Fibroblast of villous mesenchyme (primary cell): ENCODE measurements at regions not wholly inside any gene's neighbourhood (a gene's known extent, or its start where the extent isn't known, plus 50 kb on each side); places are given as distances from the start of the nearest gene placed in this dataset.
A peak's percentile ranks its signal among the peaks of the same experiment; 100 is the strongest.

Experiments used
- DNase-seq: peaks from one replicate; pipeline ENCODE4 v3.0.0-alpha.2; 2010; ENCODE audit warnings: low read depth
- H3K4me3 ChIP-seq: 2 replicates; pipeline ENCODE4 v1.5.1; 2011; ENCODE audit warnings: low read depth, mild to moderate bottlenecking, low read length
- TF ChIP-seq, protein P1 (sequence below): IDR thresholded peaks from 2 replicates; pipeline ENCODE4 v1.5.1; 2012; ENCODE audit warnings: low read depth, mild to moderate bottlenecking, low read length; ENCODE audit not compliant: insufficient read depth

- no peak overlapping the region for H3K4me3 ChIP-seq
- DNase-seq, result peak; percentile 16
- TF ChIP-seq, protein P1, sequence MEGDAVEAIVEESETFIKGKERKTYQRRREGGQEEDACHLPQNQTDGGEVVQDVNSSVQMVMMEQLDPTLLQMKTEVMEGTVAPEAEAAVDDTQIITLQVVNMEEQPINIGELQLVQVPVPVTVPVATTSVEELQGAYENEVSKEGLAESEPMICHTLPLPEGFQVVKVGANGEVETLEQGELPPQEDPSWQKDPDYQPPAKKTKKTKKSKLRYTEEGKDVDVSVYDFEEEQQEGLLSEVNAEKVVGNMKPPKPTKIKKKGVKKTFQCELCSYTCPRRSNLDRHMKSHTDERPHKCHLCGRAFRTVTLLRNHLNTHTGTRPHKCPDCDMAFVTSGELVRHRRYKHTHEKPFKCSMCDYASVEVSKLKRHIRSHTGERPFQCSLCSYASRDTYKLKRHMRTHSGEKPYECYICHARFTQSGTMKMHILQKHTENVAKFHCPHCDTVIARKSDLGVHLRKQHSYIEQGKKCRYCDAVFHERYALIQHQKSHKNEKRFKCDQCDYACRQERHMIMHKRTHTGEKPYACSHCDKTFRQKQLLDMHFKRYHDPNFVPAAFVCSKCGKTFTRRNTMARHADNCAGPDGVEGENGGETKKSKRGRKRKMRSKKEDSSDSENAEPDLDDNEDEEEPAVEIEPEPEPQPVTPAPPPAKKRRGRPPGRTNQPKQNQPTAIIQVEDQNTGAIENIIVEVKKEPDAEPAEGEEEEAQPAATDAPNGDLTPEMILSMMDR, result no peak
Measured at GRCh38 chr1:103160281-103160680, 52.0 kb upstream of the COL11A1 start.
